Smooth muscle cell (in vitro differentiated cells): ENCODE measurements at regions not wholly inside any gene's neighbourhood (a gene's known extent, or its start where the extent isn't known, plus 50 kb on each side); places are given as distances from the start of the nearest gene placed in this dataset.

Source experiments
- DNase-seq: peaks from one replicate; lab custom pipeline; 2025; ENCODE audit not compliant: unreplicated experiment; lab: John Stamatoyannopoulos, UW
- H2AFZ ChIP-seq: fragments of 200-600 bp; sonication (generic); 2 replicates; pipeline ENCODE4 v1.6.0; 2016; ENCODE audit warnings: antibody characterized with exemption, low read depth, mild to moderate bottlenecking
- H3F3A ChIP-seq: fragments of 200-600 bp; sonication (generic); 2 replicates; pipeline ENCODE4 v1.6.0; 2017; ENCODE audit warnings: antibody characterized with exemption, low read depth
- H3K27ac ChIP-seq: fragments of 200-600 bp; sonication (generic); 2 replicates; pipeline ENCODE4 v1.5.1; 2016; ENCODE audit warnings: low read depth, mild to moderate bottlenecking
- H3K27me3 ChIP-seq: fragments of 200-600 bp; sonication (generic); 2 replicates; pipeline ENCODE4 v1.6.1; 2016; ENCODE audit warnings: low read depth, mild to moderate bottlenecking
- H3K36me3 ChIP-seq: fragments of 200-600 bp; sonication (generic); 2 replicates; pipeline ENCODE4 v1.5.1; 2016; ENCODE audit warnings: low read depth
- H3K4me1 ChIP-seq: fragments of 200-600 bp; sonication (generic); 2 replicates; pipeline ENCODE4 v1.5.1; 2016; ENCODE audit warnings: low read depth
- H3K4me2 ChIP-seq: fragments of 200-600 bp; sonication (generic); 2 replicates; pipeline ENCODE4 v1.6.0; 2016; ENCODE audit warnings: mild to moderate bottlenecking
- H3K4me3 ChIP-seq: fragments of 200-600 bp; sonication (generic); 2 replicates; pipeline ENCODE4 v1.5.1; 2016; ENCODE audit warnings: mild to moderate bottlenecking
- H3K79me2 ChIP-seq: fragments of 200-600 bp; sonication (generic); 2 replicates; pipeline ENCODE4 v1.6.0; 2016; ENCODE audit warnings: low read depth, mild to moderate bottlenecking
- H3K9ac ChIP-seq: fragments of 200-600 bp; sonication (generic); 2 replicates; pipeline ENCODE4 v1.6.0; 2016; ENCODE audit warnings: low read depth
- H3K9me3 ChIP-seq: fragments of 200-600 bp; sonication (generic); replicated peaks from 2 replicates; pipeline ENCODE4 v1.5.1; 2016; ENCODE audit warnings: low read depth
- H4K20me1 ChIP-seq: fragments of 200-600 bp; sonication (generic); 2 replicates; pipeline ENCODE4 v1.6.0; 2016; ENCODE audit warnings: low read depth
- CTCF ChIP-seq: fragments of 200-600 bp; sonication (generic); IDR thresholded peaks from 2 replicates; pipeline ENCODE4 v1.5.1; 2017; ENCODE audit warnings: borderline replicate concordance, mild to moderate bottlenecking, antibody characterized with exemption; ENCODE audit not compliant: insufficient read depth, poor library complexity, severe bottlenecking
- WGBS: methylation state at CpG from one replicate; pipeline ENCODE4 v1.1.7; 2016; ENCODE audit warnings: low lambda C conversion rate; 5-methylcytosine and 5-hydroxymethylcytosine counted together

- Histone ChIP-seq H3K27ac (no peak overlapping the region), H4K20me1 (no peaks in the 10 kb centered on the region), H3K79me2 (no peaks in the 10 kb centered on the region), H3K4me3 (no peak overlapping the region), H3K9ac (no peak overlapping the region), H3K27me3 (no peaks in the 10 kb centered on the region), H2AFZ (no peak overlapping the region), H3F3A (no peaks in the 10 kb centered on the region), H3K36me3 (no peaks in the 10 kb centered on the region), H3K4me2 (no peak overlapping the region), H3K9me3 (no peaks in the 10 kb centered on the region), H3K4me1 (no peaks in the 10 kb centered on the region)
- no peak for DNase-seq
- TF ChIP-seq CTCF, result no peak
These were observed 263.2 kb downstream of the C12orf50 start for GRCh38 chr12:87766044-87766443.

- no peak overlapping the region for H2AFZ ChIP-seq
- no peak for TF ChIP-seq CTCF
- no peak overlapping the region for H3K27ac ChIP-seq
- no peaks in the 10 kb centered on the region for H3K27me3 ChIP-seq
- H3K9me3 ChIP-seq, result no peaks in the 10 kb centered on the region
- no peak overlapping the region for H3K4me2 ChIP-seq
- no peaks in the 10 kb centered on the region for H3K79me2 ChIP-seq
- H3K36me3 ChIP-seq, result no peaks in the 10 kb centered on the region
- 77% methylated on average over 2 of the region's 2 CpGs for WGBS
- H3K9ac ChIP-seq, result no peak overlapping the region
- H4K20me1 ChIP-seq, result no peaks in the 10 kb centered on the region
- no peaks in the 10 kb centered on the region for H3F3A ChIP-seq
- no peak overlapping the region for H3K4me3 ChIP-seq
- DNase-seq, result no peak
- no peaks in the 10 kb centered on the region for H3K4me1 ChIP-seq
These were observed 268.3 kb downstream of the C12orf50 start for GRCh38 chr12:87760943-87761342.

GRCh38 chr12:87758271-87758670 lies 270.9 kb downstream of the C12orf50 start:
- no peak overlapping the region for H3K4me2 ChIP-seq
- no peak for DNase-seq
- no peak overlapping the region for H3K9ac ChIP-seq
- TF ChIP-seq CTCF, result no peak
- no peaks in the 10 kb centered on the region for H3K36me3 ChIP-seq
- no peaks in the 10 kb centered on the region for H3K9me3 ChIP-seq
- H3F3A ChIP-seq, result no peaks in the 10 kb centered on the region
- no peaks in the 10 kb centered on the region for H3K79me2 ChIP-seq
- no peaks in the 10 kb centered on the region for H3K4me1 ChIP-seq
- no peaks in the 10 kb centered on the region for H3K27me3 ChIP-seq
- H3K4me3 ChIP-seq, result no peak overlapping the region
- no peaks in the 10 kb centered on the region for H4K20me1 ChIP-seq
- no peak overlapping the region for H2AFZ ChIP-seq
- H3K27ac ChIP-seq, result no peak overlapping the region

- Histone ChIP-seq H2AFZ (no peak overlapping the region), H3F3A (no peaks in the 10 kb centered on the region), H3K27ac (no peak overlapping the region), H3K4me3 (no peak overlapping the region), H3K27me3 (no peaks in the 10 kb centered on the region), H3K79me2 (no peaks in the 10 kb centered on the region), H3K4me1 (no peaks in the 10 kb centered on the region), H3K36me3 (no peaks in the 10 kb centered on the region), H3K4me2 (no peak overlapping the region), H4K20me1 (no peaks in the 10 kb centered on the region), H3K9ac (no peak overlapping the region), H3K9me3 (no peaks in the 10 kb centered on the region)
- no peak for TF ChIP-seq CTCF
- WGBS, result 100% methylated on average over 3 of the region's 3 CpGs
- no peak for DNase-seq
These were observed 272.5 kb downstream of the C12orf50 start for GRCh38 chr12:87756721-87757120.
